Activated CD4-positive, alpha-beta memory T cell treated with anti-CD3 and anti-CD28 coated beads for 36 hours (primary cell): ENCODE measurements at regions not wholly inside any gene's neighbourhood (a gene's known extent, or its start where the extent isn't known, plus 50 kb on each side); places are given as distances from the start of the nearest gene placed in this dataset.

Source experiments
- CTCF ChIA-PET: fragments of 350-600 bp; sonication (Branson Sonifier 250); formaldehyde crosslinking; loops from one replicate; lab custom pipeline; 2021; ENCODE audit warnings: antibody characterized with exemption, inconsistent platforms; lab: Charles Lee
- POLR2A ChIA-PET: fragments of 350-600 bp; sonication (Branson Sonifier 250); formaldehyde crosslinking; loops from one replicate; lab custom pipeline; 2021; ENCODE audit warnings: antibody characterized with exemption; lab: Charles Lee
- DNase-seq: peaks from one replicate; pipeline ENCODE4 v3.0.0-alpha.2; 2020
- H3K27ac Mint-ChIP-seq: one replicate; pipeline ENCODE4 v1.8.0; 2021; ENCODE audit warnings: mixed read lengths
- H3K27me3 Mint-ChIP-seq: one replicate; pipeline ENCODE4 v1.8.0; 2021; ENCODE audit warnings: mixed read lengths
- H3K36me3 Mint-ChIP-seq: one replicate; pipeline ENCODE4 v1.8.0; 2021; ENCODE audit warnings: mixed read lengths
- H3K4me1 Mint-ChIP-seq: one replicate; pipeline ENCODE4 v1.8.0; 2021; ENCODE audit warnings: low read depth, mixed read lengths
- H3K4me3 Mint-ChIP-seq: one replicate; pipeline ENCODE4 v1.8.0; 2021; ENCODE audit warnings: mild to moderate bottlenecking, mixed read lengths
- H3K9me3 Mint-ChIP-seq: one replicate; pipeline ENCODE4 v1.8.0; 2021; ENCODE audit warnings: mixed read lengths
- intact Hi-C: fragments of 100-400 bp; cut with micrococcal nuclease; formaldehyde crosslinking; loops from one replicate; pipeline ENCODE4 v1.15.1; 2023

GRCh38 chr22:49018601-49019000 is 809.1 kb downstream of the BRD1 start:
- no peak for DNase-seq
- POLR2A ChIA-PET: no interaction called here
- Mint-ChIP-seq H3K4me1 (no peaks in the 10 kb centered on the region), H3K4me3 (no peak overlapping the region), H3K27me3 (peaks cover 3% of the 10 kb centered on the region), H3K36me3 (no peaks in the 10 kb centered on the region), H3K9me3 (no peaks in the 10 kb centered on the region), H3K27ac (no peak overlapping the region)
- CTCF ChIA-PET: no interaction called here
- intact Hi-C loops: no loop called here

- Mint-ChIP-seq H3K36me3 (no peaks in the 10 kb centered on the region), H3K9me3 (no peaks in the 10 kb centered on the region), H3K4me3 (no peak overlapping the region), H3K27ac (no peak overlapping the region), H3K4me1 (no peaks in the 10 kb centered on the region), H3K27me3 (peaks cover 3% of the 10 kb centered on the region)
- no peak for DNase-seq
- ChIA-PET POLR2A (no interaction called here), CTCF (no interaction called here)
- intact Hi-C loops: no loop called here
These were observed 810.0 kb downstream of the BRD1 start for GRCh38 chr22:49017482-49018329.

- DNase-seq: no peak
- POLR2A ChIA-PET: no interaction called here
- intact Hi-C loops: no loop called here
- H3K4me3 Mint-ChIP-seq: no peak overlapping the region
- no peaks in the 10 kb centered on the region for H3K36me3 Mint-ChIP-seq
- H3K9me3 Mint-ChIP-seq: no peaks in the 10 kb centered on the region
- H3K4me1 Mint-ChIP-seq: no peaks in the 10 kb centered on the region
- H3K27me3 Mint-ChIP-seq: peaks cover 3% of the 10 kb centered on the region
- CTCF ChIA-PET: no interaction called here
- no peak overlapping the region for H3K27ac Mint-ChIP-seq
These were observed 810.7 kb downstream of the BRD1 start for GRCh38 chr22:49016909-49017481.

GRCh38 chr22:49015993-49016908 is 811.4 kb downstream of the BRD1 start:
- intact Hi-C loops: no loop called here
- Mint-ChIP-seq H3K9me3 (no peaks in the 10 kb centered on the region), H3K4me3 (no peak overlapping the region), H3K36me3 (no peaks in the 10 kb centered on the region), H3K27ac (no peak overlapping the region), H3K4me1 (no peaks in the 10 kb centered on the region), H3K27me3 (peaks cover 3% of the 10 kb centered on the region)
- ChIA-PET POLR2A (no interaction called here), CTCF (no interaction called here)
- no peak for DNase-seq

GRCh38 chr22:49015459-49015858 is 812.2 kb downstream of the BRD1 start:
- H3K27ac Mint-ChIP-seq: no peak overlapping the region
- ChIA-PET CTCF (no interaction called here), POLR2A (no interaction called here)
- DNase-seq: no peak
- no peak overlapping the region for H3K4me3 Mint-ChIP-seq
- no peaks in the 10 kb centered on the region for H3K36me3 Mint-ChIP-seq
- peaks cover 3% of the 10 kb centered on the region for H3K27me3 Mint-ChIP-seq
- intact Hi-C loops: no loop called here
- H3K4me1 Mint-ChIP-seq: no peaks in the 10 kb centered on the region
- H3K9me3 Mint-ChIP-seq: no peaks in the 10 kb centered on the region

GRCh38 chr22:49014227-49015201 is 813.2 kb downstream of the BRD1 start:
- no peak for DNase-seq
- Mint-ChIP-seq H3K9me3 (no peaks in the 10 kb centered on the region), H3K36me3 (no peaks in the 10 kb centered on the region), H3K27ac (no peak overlapping the region), H3K4me1 (no peaks in the 10 kb centered on the region), H3K27me3 (peaks cover 4% of the 10 kb centered on the region), H3K4me3 (no peak overlapping the region)
- ChIA-PET POLR2A (no interaction called here), CTCF (no interaction called here)
- intact Hi-C loops: no loop called here

GRCh38 chr22:49013707-49014106 is 814.0 kb downstream of the BRD1 start:
- Mint-ChIP-seq H3K27ac (no peak overlapping the region), H3K9me3 (no peaks in the 10 kb centered on the region), H3K4me1 (no peaks in the 10 kb centered on the region), H3K4me3 (no peak overlapping the region), H3K36me3 (no peaks in the 10 kb centered on the region), H3K27me3 (peaks cover 1% of the 10 kb centered on the region)
- intact Hi-C loops: no loop called here
- no peak for DNase-seq
- ChIA-PET POLR2A (no interaction called here), CTCF (no interaction called here)

- Mint-ChIP-seq H3K27ac (no peak overlapping the region), H3K9me3 (no peaks in the 10 kb centered on the region), H3K36me3 (no peaks in the 10 kb centered on the region), H3K4me3 (no peak overlapping the region), H3K27me3 (peaks cover 1% of the 10 kb centered on the region), H3K4me1 (no peaks in the 10 kb centered on the region)
- intact Hi-C loops: no loop called here
- CTCF ChIA-PET: no interaction called here
- DNase-seq: no peak
- POLR2A ChIA-PET: no interaction called here
These were observed 814.8 kb downstream of the BRD1 start for GRCh38 chr22:49012712-49013395.

- POLR2A ChIA-PET: no interaction called here
- H3K27me3 Mint-ChIP-seq: peaks cover 1% of the 10 kb centered on the region
- H3K27ac Mint-ChIP-seq: no peak overlapping the region
- H3K36me3 Mint-ChIP-seq: no peaks in the 10 kb centered on the region
- intact Hi-C loops: no loop called here
- CTCF ChIA-PET: no interaction called here
- no peak overlapping the region for H3K4me3 Mint-ChIP-seq
- no peaks in the 10 kb centered on the region for H3K4me1 Mint-ChIP-seq
- no peak for DNase-seq
- no peaks in the 10 kb centered on the region for H3K9me3 Mint-ChIP-seq
These were observed 815.7 kb downstream of the BRD1 start for GRCh38 chr22:49011769-49012648.

- no peak for DNase-seq
- H3K9me3 Mint-ChIP-seq: no peaks in the 10 kb centered on the region
- no peaks in the 10 kb centered on the region for H3K36me3 Mint-ChIP-seq
- POLR2A ChIA-PET: no interaction called here
- intact Hi-C loops: no loop called here
- no peak overlapping the region for H3K27ac Mint-ChIP-seq
- H3K27me3 Mint-ChIP-seq: peaks cover 1% of the 10 kb centered on the region
- H3K4me1 Mint-ChIP-seq: no peaks in the 10 kb centered on the region
- no peak overlapping the region for H3K4me3 Mint-ChIP-seq
- CTCF ChIA-PET: no interaction called here
These were observed 816.3 kb downstream of the BRD1 start for GRCh38 chr22:49011379-49011768.
